PC-9 (cell line): ENCODE measurements at regions not wholly inside any gene's neighbourhood (a gene's known extent, or its start where the extent isn't known, plus 50 kb on each side); places are given as distances from the start of the nearest gene placed in this dataset.
"Not testable (repeated sequence)": the region's sequence is repeated elsewhere in the genome, so short reads cannot be mapped to it uniquely, and the experiment has no call there.

Source experiments
- BruUV-seq: library from RNA; stranded (reverse); fragments of 400-500 nt; replicated peaks from 2 replicates; lab custom pipeline; 2021; lab: Mats Ljungman, UMichigan
- CTCF ChIA-PET: fragments of 300-600 bp; sonication (Branson Sonifier 250); formaldehyde crosslinking; loops from one replicate; lab custom pipeline; 2022; ENCODE audit warnings: antibody characterized with exemption; lab: Charles Lee
- POLR2A ChIA-PET: fragments of 300-600 bp; sonication (Branson Sonifier 250); formaldehyde crosslinking; loops from one replicate; lab custom pipeline; 2022; ENCODE audit warnings: antibody characterized with exemption; ENCODE audit not compliant: unreplicated experiment; lab: Charles Lee
- DNase-seq, 2 experiments: peaks; one replicate each; pipeline versions ENCODE4 v3.0.0 to v3.0.0-alpha.2; 2015 to 2022; ENCODE audit warnings: mixed read lengths in 1 of 2
- H2AFZ ChIP-seq: fragments of 200-600 bp; sonication (generic); 2 replicates; pipeline ENCODE4 v1.8.1; 2017; ENCODE audit warnings: antibody characterized with exemption
- H3F3A ChIP-seq: fragments of 200-600 bp; sonication (generic); 2 replicates; pipeline ENCODE4 v1.8.1; 2017; ENCODE audit warnings: antibody characterized with exemption, mild to moderate bottlenecking, low read depth; ENCODE audit not compliant: insufficient read depth
- H3K27ac ChIP-seq: fragments of 200-600 bp; sonication (generic); 2 replicates; pipeline ENCODE4 v1.6.1; 2016; ENCODE audit warnings: mixed run types
- H3K27me3 ChIP-seq: fragments of 200-600 bp; sonication (generic); 2 replicates; pipeline ENCODE4 v1.6.1; 2016; ENCODE audit warnings: low read depth, mixed run types; ENCODE audit not compliant: insufficient read depth
- H3K36me3 ChIP-seq: fragments of 200-600 bp; sonication (generic); 2 replicates; pipeline ENCODE4 v1.6.1; 2016; ENCODE audit warnings: low read depth, mixed run types
- H3K4me1 ChIP-seq: fragments of 200-600 bp; sonication (generic); replicated peaks from 2 replicates; pipeline ENCODE4 v1.6.1; 2016; ENCODE audit warnings: mixed run types; ENCODE audit not compliant: insufficient read depth
- H3K4me2 ChIP-seq: fragments of 200-600 bp; sonication (generic); 2 replicates; pipeline ENCODE4 v1.6.1; 2017; ENCODE audit warnings: mixed run types
- H3K4me3 ChIP-seq: fragments of 200-600 bp; sonication (generic); 2 replicates; pipeline ENCODE4 v1.6.1; 2016; ENCODE audit warnings: mixed run types
- H3K79me2 ChIP-seq: fragments of 200-600 bp; sonication (generic); 2 replicates; pipeline ENCODE4 v1.6.1; 2017; ENCODE audit warnings: low read depth, mixed run types
- H3K9me2 ChIP-seq: fragments of 200-600 bp; sonication (generic); 2 replicates; pipeline ENCODE4 v1.8.1; 2017; ENCODE audit warnings: mild to moderate bottlenecking; ENCODE audit not compliant: insufficient read depth
- H3K9me3 ChIP-seq: fragments of 200-600 bp; sonication (generic); 2 replicates; pipeline ENCODE4 v1.8.1; 2016; ENCODE audit warnings: low read depth; ENCODE audit not compliant: insufficient read depth
- H4K20me1 ChIP-seq: fragments of 200-600 bp; sonication (generic); 2 replicates; pipeline ENCODE4 v1.8.1; 2017; ENCODE audit not compliant: insufficient read depth
- EZH2 ChIP-seq: fragments of 200-600 bp; sonication (generic); IDR thresholded peaks from 2 replicates; pipeline ENCODE4 v1.8.0; 2017; ENCODE audit warnings: antibody characterized with exemption, low read depth
- intact Hi-C: fragments of 100-400 bp; cut with micrococcal nuclease; formaldehyde crosslinking; loops from one replicate; pipeline ENCODE4 v1.10.0; 2022; ENCODE audit not compliant: unreplicated experiment
- TF ChIP-seq, protein P1 (sequence below): fragments of 200-600 bp; sonication (generic); conservative IDR thresholded peaks from 2 replicates; pipeline ENCODE4 v1.6.1; 2017; ENCODE audit warnings: mixed run types, antibody characterized with exemption, mild to moderate bottlenecking, moderate library complexity

DNA sequence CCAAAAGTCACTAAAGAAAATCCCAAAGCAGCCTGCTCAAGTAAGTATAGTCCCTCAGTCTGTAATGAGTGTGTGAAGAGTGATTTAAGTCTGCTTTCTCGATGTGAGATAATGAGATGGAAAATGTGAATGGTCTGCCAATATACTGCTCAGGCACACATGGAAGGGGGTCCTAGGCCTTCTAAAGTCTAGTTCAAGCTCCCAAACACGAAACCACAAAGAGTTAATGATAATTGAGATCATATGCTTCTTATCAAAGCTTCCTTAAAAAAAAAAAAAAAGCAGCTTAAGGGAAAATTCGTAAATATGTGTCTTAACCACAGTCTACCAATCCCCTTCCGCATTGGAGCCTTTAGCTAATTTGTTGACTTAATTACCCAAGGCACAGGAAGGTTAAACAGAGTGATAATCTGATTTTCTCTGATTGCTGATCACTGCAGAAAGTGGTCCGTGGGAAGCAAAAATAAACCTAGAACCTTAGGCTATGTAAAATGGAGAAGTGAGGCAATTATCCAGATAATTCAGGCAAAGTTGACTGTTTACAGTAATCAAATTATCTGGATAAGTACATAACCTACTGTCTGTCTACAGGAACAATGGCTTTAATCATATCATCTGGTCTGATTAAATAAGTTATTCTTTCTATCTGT lies 172.9 kb downstream of the MBL2 start:
- TF ChIP-seq, protein P1, sequence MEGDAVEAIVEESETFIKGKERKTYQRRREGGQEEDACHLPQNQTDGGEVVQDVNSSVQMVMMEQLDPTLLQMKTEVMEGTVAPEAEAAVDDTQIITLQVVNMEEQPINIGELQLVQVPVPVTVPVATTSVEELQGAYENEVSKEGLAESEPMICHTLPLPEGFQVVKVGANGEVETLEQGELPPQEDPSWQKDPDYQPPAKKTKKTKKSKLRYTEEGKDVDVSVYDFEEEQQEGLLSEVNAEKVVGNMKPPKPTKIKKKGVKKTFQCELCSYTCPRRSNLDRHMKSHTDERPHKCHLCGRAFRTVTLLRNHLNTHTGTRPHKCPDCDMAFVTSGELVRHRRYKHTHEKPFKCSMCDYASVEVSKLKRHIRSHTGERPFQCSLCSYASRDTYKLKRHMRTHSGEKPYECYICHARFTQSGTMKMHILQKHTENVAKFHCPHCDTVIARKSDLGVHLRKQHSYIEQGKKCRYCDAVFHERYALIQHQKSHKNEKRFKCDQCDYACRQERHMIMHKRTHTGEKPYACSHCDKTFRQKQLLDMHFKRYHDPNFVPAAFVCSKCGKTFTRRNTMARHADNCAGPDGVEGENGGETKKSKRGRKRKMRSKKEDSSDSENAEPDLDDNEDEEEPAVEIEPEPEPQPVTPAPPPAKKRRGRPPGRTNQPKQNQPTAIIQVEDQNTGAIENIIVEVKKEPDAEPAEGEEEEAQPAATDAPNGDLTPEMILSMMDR, result no peak
- TF ChIP-seq EZH2, result no peak
- intact Hi-C loops, result no loop called here
- H3K4me3 ChIP-seq, result no peak overlapping the region
- H3K4me1 ChIP-seq, result no peaks in the 10 kb centered on the region
- BruUV-seq, result no TSS peak
- H3K9me3 ChIP-seq, result no peaks in the 10 kb centered on the region
- H3K27ac ChIP-seq, result no peak overlapping the region
- H3K36me3 ChIP-seq, result no peaks in the 10 kb centered on the region
- no peak overlapping the region for H3K4me2 ChIP-seq
- CTCF ChIA-PET, result no interaction called here
- no peak overlapping the region for H2AFZ ChIP-seq
- POLR2A ChIA-PET, result no interaction called here
- H3K9me2 ChIP-seq, result no peaks in the 10 kb centered on the region
- no peaks in the 10 kb centered on the region for H4K20me1 ChIP-seq
- no peaks in the 10 kb centered on the region for H3K79me2 ChIP-seq
- DNase-seq, result no peak
- no peaks in the 10 kb centered on the region; the same call in 1 of the 2 replicates for H3F3A ChIP-seq
- no peaks in the 10 kb centered on the region for H3K27me3 ChIP-seq

- not testable (repeated sequence) for H3K27me3 ChIP-seq
Measured at GRCh38 chr10:52604131-52604530, 168.5 kb downstream of the MBL2 start.

DNA sequence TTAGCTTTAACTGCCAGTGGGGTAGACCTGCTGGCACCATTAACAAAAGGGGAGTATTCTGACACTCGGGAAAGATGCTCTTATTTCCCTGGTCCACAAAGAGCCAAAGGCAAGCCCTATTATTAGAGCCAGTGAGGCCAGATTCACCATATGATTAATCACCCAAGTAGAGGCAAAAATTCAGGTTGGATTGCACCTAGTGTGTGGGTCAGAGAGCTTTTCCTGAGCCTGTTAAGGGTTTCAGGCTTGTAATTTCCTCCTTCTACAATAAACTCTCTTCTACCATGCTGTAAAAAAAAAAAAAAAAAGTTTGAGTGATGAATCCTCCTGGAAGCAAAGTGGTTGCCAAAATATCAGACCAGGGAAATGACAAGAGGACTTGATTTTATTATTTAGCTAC lies 163.5 kb downstream of the MBL2 start:
- no peaks in the 10 kb centered on the region for H3K4me1 ChIP-seq
- H3K4me2 ChIP-seq, result no peak overlapping the region
- no peaks in the 10 kb centered on the region for H3K27me3 ChIP-seq
- TF ChIP-seq, protein P1, result no peak
- TF ChIP-seq EZH2, result no peak
- no TSS peak for BruUV-seq
- no peaks in the 10 kb centered on the region for H3K79me2 ChIP-seq
- intact Hi-C loops, result no loop called here
- no peaks in the 10 kb centered on the region for H4K20me1 ChIP-seq
- H3K9me2 ChIP-seq, result no peaks in the 10 kb centered on the region
- no peak for DNase-seq
- no peaks in the 10 kb centered on the region for H3K36me3 ChIP-seq
- H3K9me3 ChIP-seq, result no peaks in the 10 kb centered on the region
- no peaks in the 10 kb centered on the region for H3F3A ChIP-seq
- H3K4me3 ChIP-seq, result no peak overlapping the region
- H3K27ac ChIP-seq, result no peak overlapping the region
- H2AFZ ChIP-seq, result no peak overlapping the region
- POLR2A ChIA-PET, result interaction anchor here (0.5 kb wide), 1 partner anchor 825 kb away, joined by 8 read pairs; no protein-coding TSS in a partner anchor
- CTCF ChIA-PET, result no interaction called here

More at GRCh38 chr10:52604131-52604530, 168.5 kb downstream of the MBL2 start:
- H3K4me3 ChIP-seq, H2AFZ ChIP-seq, DNase-seq, H3K79me2 ChIP-seq, BruUV-seq, POLR2A ChIA-PET, H3K27ac ChIP-seq, CTCF ChIA-PET, intact Hi-C loops, H3F3A ChIP-seq, H3K4me1 ChIP-seq, H3K9me2 ChIP-seq, H3K36me3 ChIP-seq, H3K4me2 ChIP-seq, H4K20me1 ChIP-seq, H3K9me3 ChIP-seq: not testable (repeated sequence)
